Choroid plexus epithelial cell (primary cell): ENCODE measurements at regions not wholly inside any gene's neighbourhood (a gene's known extent, or its start where the extent isn't known, plus 50 kb on each side); places are given as distances from the start of the nearest gene placed in this dataset.

ENCODE experiments used
- DNase-seq: peaks from one replicate; pipeline ENCODE4 v3.0.0-alpha.2; 2010; ENCODE audit warnings: low read depth
- H3K4me3 ChIP-seq: 2 replicates; pipeline ENCODE4 v1.5.1; 2011; ENCODE audit warnings: low read depth, mild to moderate bottlenecking, control low read depth, low read length, moderate library complexity
- TF ChIP-seq, protein P1 (sequence below): conservative IDR thresholded peaks from 2 replicates; pipeline ENCODE4 v1.5.1; 2011; ENCODE audit warnings: low read depth, mild to moderate bottlenecking, control low read depth, inconsistent platforms, low read length, moderate library complexity

- TF ChIP-seq, protein P1, sequence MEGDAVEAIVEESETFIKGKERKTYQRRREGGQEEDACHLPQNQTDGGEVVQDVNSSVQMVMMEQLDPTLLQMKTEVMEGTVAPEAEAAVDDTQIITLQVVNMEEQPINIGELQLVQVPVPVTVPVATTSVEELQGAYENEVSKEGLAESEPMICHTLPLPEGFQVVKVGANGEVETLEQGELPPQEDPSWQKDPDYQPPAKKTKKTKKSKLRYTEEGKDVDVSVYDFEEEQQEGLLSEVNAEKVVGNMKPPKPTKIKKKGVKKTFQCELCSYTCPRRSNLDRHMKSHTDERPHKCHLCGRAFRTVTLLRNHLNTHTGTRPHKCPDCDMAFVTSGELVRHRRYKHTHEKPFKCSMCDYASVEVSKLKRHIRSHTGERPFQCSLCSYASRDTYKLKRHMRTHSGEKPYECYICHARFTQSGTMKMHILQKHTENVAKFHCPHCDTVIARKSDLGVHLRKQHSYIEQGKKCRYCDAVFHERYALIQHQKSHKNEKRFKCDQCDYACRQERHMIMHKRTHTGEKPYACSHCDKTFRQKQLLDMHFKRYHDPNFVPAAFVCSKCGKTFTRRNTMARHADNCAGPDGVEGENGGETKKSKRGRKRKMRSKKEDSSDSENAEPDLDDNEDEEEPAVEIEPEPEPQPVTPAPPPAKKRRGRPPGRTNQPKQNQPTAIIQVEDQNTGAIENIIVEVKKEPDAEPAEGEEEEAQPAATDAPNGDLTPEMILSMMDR: no peak
- H3K4me3 ChIP-seq: no peak overlapping the region
- no peak for DNase-seq
These were observed 200.8 kb upstream of the PPP2R2D start for GRCh38 chr10:131700032-131700431.

- no peak overlapping the region for H3K4me3 ChIP-seq
- TF ChIP-seq, protein P1: no peak
- no peak for DNase-seq
These were observed 200.3 kb upstream of the PPP2R2D start for GRCh38 chr10:131700506-131700905.

DNA sequence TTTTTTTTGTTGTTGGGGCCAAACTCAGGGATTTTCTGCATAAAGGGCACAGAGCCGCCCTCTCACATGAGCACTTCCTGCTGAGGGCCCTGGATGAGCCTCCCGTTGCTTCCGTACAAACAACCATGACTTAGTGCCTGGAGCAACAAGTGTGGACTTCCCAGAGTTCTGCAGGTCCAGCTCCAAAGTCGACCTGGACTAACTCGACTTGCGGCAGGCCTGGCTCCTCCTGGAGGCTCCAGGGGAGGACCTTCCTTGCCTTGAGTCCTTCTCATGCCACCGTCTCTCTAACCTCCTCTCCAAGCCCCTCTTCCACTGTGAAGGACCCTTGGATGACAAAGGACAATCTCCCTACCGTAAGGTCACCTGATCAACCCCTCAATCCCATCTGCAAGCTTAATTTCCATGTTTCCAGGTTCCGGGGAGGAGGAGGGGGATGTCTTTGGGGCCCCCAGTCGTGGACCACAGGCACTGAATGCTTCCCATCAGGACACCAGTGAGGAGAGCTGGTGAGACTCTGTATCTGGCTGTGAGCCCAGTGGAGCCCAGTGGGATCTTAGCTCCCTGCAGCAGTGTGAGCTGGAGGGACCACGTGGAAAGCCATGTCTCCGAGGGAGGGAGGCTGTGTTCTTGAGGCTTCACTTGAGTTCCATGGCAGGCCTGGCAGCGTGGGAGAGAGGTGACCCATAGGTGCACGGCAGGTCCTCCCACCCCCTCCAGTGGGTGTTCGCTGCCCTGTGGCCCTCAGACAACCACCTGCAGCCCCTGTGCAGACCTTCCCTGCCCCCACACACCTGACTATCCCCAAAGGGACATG, 199.5 kb upstream of the PPP2R2D start:
- H3K4me3 ChIP-seq: no peak overlapping the region
- TF ChIP-seq, protein P1: no peak
- DNase-seq: no peak

GRCh38 chr10:131702531-131703356, 198.1 kb upstream of the PPP2R2D start:
- no peak overlapping the region for H3K4me3 ChIP-seq
- TF ChIP-seq, protein P1: no peak
- no peak for DNase-seq

GRCh38 chr10:131703541-131703940, 197.3 kb upstream of the PPP2R2D start:
- TF ChIP-seq, protein P1: no peak
- no peak for DNase-seq
- no peak overlapping the region for H3K4me3 ChIP-seq

DNA sequence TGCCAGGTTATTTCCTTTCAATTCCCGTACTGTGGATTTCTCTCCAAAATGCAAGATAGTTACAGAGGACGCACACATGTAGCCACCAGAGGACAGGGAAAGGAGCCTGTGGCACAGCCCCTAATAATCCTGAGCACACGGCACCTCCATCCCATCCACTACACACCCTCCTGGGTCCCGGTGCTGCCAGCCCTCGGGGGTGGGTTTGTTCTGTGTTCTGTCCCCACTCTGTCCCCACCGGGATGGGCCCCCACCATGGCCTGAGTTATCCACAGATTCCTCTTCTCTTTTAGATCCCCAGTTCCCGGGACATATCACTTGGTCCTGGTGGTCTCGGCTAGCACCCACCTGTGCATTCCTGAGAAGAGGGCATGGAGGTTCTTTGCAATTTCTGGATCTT, 196.9 kb upstream of the PPP2R2D start:
- no peak for DNase-seq
- no peak overlapping the region for H3K4me3 ChIP-seq
- TF ChIP-seq, protein P1: no peak
